COLO668 (cell line): ENCODE measurements at regions not wholly inside any gene's neighbourhood (a gene's known extent, or its start where the extent isn't known, plus 50 kb on each side); places are given as distances from the start of the nearest gene placed in this dataset.
"Not testable (repeated sequence)": the region's sequence is repeated elsewhere in the genome, so short reads cannot be mapped to it uniquely, and the experiment has no call there.

Source experiments
- DNase-seq: peaks from one replicate; lab custom pipeline; 2025; ENCODE audit not compliant: unreplicated experiment; lab: John Stamatoyannopoulos, UW

DNA sequence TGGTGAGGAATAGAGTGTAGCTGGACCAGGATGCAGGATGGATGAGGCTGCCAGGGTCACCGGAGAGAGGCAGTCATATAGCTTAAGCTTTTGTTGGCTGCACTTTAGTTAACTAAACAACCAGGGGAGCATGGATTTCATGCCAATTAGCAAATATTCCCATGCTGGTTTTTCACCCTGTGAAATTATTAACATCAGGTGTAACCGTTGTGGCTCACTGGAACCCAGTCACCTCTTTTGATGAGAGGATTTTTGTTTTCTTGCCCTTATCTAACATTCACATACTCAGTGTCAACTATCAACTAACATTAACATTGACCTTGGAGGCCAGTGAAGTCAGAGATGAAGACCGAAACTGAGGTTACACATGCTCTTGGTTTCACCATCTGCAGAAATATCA is 97.2 kb upstream of the BASP1 start:
- no peak for DNase-seq

DNA sequence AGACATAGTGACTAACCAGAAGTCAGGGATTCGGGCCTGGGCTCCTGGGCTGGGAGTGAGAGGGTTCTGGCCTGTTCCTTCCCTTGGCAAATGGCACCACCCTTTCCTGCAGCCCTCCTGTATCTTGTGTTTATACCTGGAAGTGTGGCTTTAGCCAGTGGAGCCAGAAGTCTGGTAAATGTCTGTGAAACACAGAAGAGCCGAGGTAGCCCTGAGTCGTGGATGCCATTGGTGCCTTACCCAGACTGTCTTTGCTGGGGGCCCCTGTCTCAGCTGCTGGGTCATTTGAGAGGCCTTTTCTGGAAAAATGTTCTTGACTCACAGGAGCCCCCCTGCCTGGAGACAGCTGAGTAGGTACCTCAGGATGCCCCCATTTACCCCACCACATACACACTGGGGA is 95.7 kb upstream of the BASP1 start:
- DNase-seq, result no peak

DNA sequence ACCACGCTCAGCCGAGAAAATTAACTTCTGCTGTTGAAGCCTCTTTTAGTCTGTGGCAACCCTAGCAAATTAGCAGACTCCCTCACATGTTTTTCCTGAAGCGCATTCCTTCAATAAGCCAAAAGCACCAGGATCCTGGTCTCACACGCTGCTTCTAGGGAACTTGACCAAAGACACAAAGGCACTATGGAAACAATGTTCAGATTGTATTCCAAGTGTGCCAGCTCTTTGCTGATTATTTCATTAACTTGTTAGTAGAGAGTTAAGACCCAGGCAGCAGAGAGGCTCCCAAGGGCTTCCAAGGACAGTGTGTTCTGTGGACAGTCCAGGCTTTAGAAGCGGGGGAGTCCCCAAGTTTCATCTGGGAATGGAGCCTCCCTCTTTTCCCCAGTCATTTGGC is 94.4 kb upstream of the BASP1 start:
- DNase-seq, result no peak

DNA sequence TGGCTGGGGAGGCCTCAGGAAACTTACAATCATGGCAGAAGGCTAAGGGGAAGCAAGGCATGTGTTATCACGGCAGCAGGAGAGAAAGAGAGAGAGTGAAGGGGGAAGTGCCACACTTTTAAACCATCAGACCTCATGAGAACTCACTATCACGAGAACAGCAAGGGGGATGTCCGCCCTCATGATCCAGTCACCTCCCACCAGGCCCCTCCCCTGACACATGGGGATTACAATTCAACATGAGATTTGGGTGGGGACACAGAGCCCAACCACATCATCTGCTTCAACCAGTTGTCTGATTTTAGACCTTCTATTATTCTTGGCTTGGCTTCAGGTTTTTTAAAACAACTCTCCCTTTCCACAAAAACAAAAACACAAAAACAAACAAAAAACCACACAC is 93.7 kb upstream of the BASP1 start:
- not testable (repeated sequence) for DNase-seq

DNA sequence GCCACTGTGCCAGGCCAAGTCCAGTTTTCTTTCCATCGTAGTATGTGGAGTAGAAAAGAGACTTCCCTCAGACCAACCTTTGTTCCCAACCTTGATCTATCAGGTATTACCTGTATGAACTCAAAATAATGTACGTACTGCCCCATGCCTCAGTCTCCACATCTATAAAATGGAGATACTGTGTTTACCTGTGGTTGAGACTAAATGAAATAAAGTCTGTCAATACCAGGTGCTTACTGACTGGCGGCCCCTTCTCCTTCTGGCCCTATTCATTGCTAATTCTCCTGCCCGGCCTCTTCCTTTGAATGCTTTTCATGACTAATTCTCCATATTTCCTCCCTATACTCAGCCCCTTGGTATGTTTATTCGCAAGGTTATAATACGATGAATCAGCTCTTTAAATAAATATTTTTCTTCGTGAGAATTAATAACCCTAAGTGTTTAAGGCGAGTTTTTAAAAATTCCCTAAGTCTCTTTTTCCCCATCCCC is 89.6 kb upstream of the BASP1 start:
- no peak for DNase-seq

DNA sequence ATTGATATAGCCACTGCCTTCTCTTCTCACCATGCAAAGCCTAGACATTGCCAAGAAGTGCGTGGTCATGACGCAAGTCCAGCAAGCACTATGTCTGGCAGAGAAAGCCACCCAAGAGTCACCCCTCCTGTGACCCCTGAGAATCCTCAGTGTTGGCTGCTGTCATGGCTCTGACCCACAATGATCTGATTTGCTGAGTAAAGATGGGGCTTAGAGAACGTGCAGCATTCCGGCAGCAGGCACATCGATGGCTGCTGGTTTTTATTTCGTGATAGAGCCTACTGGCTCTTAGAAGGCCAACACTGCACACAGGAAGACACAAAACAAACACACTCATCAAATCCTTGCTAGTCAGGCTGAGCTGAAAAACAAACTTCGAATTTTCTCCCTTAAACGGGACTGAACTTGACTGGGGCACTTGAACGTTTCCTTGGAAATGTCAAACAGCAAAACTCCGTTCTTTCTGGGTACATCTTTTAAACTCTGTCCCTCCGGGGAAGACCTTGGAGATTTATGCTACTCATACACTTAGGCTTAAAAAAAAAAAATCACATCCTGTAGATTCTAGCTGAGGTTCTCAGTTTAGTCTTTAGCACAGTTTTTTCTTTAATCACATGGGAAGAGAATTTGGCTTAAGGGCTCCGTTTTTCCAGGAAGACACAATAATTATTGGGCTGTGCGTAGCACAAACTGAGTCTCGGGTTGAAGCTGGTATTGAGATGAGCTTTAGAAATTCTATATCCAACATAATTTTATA is 88.2 kb upstream of the BASP1 start:
- DNase-seq, result no peak

DNA sequence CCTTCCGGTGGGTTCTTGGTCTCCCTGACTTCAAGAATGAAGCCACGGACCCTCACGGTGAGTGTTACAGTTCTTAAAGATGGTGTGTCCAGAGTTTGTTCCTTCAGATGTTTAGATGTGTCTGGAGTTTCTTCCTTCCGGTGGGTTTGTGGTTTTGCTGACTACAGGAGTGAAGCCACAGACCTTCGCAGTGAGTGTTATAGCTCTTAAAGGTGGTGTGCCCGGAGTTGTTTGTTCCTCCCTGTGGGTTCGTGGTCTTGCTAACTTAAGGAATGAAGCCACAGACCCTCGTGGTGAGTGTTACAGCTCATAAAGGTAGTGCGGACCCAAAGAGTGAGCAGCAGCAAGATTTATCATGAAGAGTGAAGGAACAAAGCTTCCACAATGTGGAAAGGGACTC is 87.1 kb upstream of the BASP1 start:
- not testable (repeated sequence) for DNase-seq

DNA sequence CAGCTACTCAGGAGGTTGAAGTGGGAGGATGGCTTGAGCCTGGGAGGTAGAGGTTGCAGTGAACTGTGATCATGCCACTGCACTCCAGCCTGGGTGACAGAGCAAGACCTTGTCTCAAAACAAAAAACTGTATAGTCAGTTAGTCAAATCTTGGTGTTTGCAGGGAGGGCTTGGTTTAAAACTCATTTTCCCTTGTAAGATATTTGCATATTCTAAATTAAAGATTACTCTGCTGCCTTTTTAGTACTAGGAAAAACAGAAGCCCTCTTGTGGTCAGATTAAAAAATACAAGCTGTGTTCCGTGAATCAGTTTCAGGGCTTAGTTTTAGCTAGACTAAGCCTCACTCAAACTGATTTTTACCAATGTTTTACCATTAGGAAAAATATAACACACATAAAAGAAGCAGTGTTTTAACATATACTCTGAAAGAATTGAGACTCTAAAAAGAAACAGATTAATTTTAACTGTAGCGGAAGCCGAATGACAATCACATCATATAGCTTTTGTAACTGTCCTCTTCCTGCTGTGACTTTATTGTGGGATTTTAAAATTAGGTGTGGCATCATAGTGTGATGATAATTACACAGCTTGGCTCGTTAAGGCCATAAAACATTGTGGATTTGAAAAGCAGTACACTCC is 84.9 kb upstream of the BASP1 start:
- no peak for DNase-seq

DNA sequence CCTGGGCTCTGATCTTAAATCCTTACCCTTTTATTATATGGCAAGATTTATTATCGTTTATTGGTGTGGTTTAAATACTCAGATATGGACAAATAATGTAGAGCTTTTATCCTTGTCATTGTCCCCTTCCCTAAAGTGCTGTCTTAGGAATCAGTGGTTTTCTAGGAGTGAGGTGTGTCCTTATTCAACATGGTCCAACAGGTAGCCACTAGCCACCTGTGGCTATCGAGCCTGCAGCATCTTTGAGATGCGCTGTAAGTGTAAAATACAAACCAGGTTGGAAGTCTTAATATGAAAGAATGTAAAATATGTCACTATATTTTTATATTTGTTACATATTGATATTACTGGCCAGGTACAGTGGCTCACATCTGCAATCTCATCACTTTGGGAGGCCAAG is 82.4 kb upstream of the BASP1 start:
- no peak for DNase-seq

DNA sequence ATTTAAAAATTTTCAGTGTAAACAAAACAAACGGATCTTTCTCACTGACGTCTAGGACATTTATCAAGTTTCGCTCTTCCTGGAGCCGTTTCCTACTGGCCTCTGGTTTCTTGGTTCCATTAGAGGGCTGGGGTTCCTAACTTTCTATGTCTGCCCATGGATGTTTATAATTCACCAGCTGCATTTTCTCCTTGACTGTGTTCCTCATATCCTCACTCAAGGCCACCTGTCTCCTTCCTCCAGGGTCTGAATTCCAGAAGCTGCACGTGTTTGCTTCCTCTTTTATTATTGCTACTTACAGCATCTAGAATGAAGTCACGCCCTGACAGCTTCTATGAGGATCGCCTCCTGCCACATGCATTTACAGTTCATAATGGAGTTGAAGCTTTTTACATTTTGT is 74.1 kb upstream of the BASP1 start:
- no peak for DNase-seq

DNA sequence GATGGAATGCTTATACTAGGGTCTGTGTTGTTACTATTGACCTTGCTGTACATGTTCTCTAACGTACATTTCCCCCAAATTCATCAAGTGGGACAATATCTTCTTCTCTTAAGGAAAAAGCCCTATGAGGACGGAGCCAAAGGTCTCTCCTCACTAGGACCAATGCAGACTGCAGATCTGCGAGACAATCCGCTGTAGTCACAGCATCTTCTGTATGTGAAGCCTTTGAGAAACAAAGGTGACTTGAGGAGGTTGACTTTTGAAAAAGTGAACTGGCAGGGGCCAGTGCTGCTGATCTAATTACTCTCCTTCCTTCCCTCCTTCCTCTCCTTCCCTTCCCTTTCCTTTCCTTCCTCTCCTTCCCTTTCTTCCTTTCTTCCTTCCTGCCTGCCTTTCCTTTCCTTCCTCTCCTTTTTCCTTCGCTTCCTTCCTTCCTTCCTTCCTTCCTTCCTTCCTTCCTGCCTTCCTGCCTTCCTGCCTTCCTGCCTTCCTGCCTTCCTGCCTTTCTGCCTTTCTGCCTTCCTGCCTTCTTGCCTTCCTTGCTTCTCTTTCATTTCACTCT is 71.1 kb upstream of the BASP1 start:
- no peak for DNase-seq

DNA sequence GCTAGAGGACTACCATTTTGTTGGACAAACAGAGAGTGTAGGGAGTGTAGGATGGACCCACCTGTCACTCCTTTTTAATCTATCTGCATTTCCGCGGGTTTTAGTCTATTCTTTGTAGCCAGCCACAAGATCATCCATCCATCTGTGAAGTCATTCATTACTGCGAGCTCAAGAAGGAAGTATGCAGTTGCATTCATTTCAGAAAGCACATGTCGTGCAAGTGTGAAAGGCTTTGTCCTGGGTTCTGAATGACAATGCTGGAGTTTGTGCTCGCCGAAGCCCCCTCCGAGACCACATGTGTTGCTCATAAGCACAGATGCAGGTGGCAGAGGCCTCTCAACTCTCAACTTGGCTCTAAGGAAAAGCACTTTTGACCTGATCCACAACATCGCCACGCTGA is 70.3 kb upstream of the BASP1 start:
- no peak for DNase-seq

DNA sequence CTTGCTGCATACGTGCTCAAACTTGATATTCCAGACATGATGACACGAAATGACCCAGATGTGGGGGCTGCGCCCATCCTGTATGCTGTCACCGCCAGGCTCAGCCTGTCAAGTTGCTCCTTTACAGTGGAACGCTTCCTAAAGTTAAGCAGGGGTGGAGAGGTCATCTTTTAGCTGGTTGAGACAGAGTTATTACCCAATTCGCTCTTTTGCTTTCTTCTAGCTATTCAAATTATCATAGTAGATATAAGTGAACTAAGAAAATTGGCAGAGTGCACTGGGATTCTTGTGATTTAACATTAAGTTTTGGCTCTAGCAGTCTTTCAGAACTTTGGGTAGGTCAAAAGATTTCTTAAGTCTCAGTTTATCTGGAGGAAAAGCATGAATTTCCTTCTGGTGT is 69.8 kb upstream of the BASP1 start:
- no peak for DNase-seq

DNA sequence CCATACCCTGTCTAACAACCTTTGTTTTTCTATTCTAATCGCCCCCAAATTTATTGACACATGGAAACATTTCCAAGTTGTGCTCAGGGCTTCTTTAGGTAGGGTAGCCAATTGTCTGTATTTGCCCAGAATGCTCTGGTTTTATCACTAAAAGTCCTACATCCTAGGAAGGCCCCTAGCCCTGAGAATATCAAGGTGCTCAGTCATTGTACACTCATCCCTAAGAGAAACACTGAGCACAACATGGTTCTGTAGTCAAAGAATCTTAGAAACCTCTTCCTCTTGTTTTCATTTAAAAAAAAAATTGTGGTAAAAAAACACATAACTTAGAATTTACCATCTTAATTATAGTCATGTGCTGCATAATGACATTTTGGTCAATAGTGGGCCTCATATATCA is 69.0 kb upstream of the BASP1 start:
- DNase-seq, result no peak

DNA sequence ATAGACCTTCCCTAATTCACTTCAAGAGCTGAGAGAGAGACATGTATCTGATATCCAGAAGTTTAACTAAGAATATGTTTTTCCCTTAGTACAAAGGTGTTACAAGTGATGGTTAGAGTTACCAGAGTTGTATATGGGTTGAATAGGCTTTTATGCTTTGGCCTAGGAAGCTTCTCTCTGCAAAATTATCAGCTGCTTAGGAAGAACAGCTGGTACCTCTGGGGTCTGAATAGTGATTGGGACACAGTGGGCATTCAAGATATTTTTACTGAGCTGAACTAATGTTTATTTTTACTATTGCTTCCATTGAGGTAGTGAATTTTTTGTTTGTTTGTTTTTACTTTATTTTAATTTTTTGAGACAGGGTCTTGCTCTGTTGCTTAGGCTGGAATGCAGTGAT is 67.6 kb upstream of the BASP1 start:
- no peak for DNase-seq

DNA sequence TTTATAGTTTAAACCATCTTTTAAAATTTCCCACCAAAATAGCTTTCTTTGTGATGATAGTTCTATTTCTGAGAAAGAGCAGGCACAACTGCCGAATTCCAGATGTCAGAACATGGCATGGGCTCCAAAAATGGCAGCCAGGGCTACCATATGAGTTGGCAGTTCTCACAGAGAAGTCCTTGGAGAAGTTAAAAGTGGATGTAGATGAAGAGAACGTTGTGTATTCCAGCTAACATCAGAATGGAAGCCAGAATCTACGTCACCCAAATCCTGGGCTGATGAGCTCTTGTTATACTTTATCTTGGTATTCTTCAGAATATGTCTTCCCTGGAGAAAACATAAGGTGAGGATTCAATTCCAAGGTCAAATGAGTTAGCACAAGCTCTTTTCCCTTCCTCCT is 66.9 kb upstream of the BASP1 start:
- no peak for DNase-seq

DNA sequence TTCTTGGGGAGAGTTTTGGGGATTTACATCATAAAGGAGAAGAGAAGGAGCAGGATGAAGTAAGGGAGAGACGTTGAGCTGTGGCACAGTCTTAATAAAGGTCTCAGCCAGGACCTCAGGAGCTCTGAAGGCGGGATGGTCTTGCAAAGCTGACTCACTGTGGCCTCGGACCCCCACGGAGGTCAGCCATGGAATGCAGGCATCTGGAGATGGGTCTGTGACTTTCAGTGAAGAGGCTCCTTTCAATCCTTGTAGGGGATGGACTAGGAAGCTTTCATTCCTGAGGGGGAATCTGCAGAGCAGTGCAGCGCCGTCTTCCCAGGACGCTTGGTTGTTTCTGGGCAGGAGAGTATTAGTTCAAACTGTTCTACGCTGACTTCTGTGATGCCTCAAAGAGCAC is 65.7 kb upstream of the BASP1 start:
- no peak for DNase-seq

DNA sequence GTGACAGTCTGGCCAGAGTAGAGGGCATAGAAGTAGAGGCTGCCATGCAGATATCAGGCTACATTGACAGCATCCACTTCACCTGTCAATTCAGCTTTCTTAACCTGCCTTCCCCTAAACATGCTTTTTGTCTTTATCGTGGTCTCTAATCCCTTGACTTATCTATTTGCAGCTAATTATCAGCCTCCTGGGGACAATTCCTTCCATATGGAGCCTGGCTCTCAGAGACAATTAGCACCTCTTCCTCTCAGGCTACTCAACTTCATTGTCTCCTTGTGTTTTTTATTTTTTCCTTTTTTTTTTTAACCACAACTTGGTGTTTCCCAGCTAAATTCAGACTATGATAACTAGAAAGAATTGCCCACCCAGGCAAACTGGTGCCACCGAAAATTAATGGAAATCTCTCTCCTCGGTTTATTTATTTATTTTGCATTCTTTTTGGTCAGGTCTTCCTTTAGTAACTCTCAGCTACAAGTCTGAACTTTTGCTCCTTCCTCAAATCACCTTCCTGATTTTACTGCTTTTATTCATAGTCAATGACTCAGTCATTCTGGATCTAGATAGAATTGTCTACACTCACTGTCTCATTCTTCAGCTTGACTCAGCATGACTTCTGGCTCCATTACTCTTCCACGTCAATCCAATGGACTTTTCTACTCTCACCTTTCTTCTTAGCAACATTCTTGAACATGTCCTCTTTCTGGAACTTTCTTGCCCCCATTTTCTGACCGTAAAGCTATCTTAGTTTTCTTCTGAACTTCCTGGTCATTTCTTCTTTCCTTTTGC is 63.0 kb upstream of the BASP1 start:
- no peak for DNase-seq

DNA sequence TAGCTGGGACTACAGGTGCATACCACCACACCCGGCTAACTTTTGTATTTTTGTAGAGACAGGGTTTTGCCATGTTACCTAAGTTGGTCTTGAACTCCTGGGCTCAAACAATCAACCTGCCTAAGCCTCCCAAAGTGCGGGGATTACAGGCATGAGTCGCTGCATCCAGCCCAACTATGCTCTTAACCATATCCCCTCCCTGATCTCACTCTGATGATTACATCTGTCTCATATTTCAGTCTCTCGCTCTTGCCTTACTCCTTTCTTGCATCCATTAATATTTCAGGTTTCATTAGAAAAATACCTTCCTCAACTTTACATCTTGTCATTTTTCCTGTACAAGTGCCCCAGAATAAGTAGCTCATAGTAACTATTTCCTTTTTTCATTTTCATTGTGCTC is 61.0 kb upstream of the BASP1 start:
- no peak for DNase-seq

DNA sequence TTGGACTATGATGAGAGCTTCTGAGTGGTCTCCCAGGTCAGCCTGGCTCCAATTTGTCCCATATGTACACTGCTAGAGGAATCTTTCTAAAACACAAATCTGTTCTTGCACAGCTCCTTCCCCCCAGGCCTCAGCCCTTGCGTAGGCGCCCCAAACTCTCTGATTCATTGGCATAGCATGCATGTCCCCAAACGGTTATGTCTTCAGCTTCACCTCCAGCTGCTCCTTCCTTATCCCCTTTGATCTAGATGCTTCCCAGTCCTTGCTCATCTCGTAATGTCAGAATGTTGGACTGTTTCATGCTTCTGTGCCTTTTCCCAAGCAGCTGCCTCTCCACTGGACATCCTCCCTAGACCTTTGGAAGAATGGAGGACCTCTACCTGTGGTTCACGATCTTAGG is 60.1 kb upstream of the BASP1 start:
- no peak for DNase-seq

DNA sequence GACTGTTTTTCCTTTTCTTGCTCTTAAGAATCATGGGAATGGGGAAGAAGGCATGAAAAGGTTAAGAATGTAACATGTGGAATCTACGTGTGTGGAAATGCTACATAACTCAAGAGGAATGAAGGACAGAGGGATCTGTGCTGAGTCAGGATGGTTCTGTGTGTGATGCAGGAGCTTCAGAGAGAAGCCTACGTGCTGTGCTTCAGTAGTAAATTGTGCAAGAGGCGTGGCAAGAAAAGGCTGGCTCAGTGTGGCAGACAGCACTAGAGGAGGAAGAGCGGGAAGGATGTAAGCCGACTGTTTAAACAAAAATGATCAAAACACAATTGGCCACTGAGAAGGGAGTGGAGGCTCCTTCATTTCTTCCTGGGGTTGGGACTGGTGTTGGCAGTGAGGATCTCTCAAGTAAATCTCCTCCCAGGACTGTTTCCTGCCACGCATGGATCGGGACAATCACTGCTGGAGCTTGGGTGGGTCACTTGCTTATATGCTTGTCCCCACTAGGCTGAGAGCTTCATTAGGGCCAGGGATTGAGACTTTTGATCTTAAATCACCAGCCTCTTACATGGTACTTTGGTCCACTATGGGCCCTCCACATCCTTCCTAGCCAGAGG is 59.4 kb upstream of the BASP1 start:
- DNase-seq, result no peak

DNA sequence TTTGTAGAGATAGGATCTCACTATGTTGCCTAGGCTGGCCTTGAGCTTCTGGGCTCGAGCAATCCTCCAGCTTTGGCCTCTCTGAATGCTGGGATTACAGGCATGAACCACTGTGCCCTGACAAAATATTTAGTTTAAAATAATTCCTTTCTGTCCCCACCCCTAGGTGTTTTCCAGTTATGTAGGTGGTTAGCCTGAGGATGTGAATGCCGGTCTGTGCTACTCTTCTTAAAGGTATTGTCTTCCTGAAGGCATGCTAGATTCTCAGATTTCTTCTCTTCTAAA is 56.7 kb upstream of the BASP1 start:
- no peak for DNase-seq
